ENCODE measurements at regions not wholly inside any gene's neighbourhood (a gene's known extent, or its start where the extent isn't known, plus 50 kb on each side); places are given as distances from the start of the nearest gene placed in this dataset.

- no peak for TF ChIP-seq ZNF318 (IDR thresholded peaks at IDR 0.05; ENCODE audit: borderline replicate concordance in 1 of 2, low read depth in 1 of 2)
- no peak for TF ChIP-seq EZH2 (IDR thresholded peaks at IDR 0.05; ENCODE audit: borderline replicate concordance, low read depth, low read length)
- TF ChIP-seq SMARCE1 (IDR thresholded peaks at IDR 0.05): no peak
- TF ChIP-seq SMARCB1 (IDR thresholded peaks at IDR 0.05; ENCODE audit: insufficient read length, low read depth): no peak
- TF ChIP-seq RNF219 (CRISPR knock-in tag; IDR thresholded peaks at IDR 0.05): no peak
- TF ChIP-seq XRCC5 (IDR thresholded peaks at IDR 0.05; ENCODE audit: low read depth, low read length): no peak
- TF ChIP-seq ZKSCAN8 (CRISPR knock-in tag; IDR thresholded peaks at IDR 0.05): no peak
- no peak for TF ChIP-seq E2F1 (CRISPR knock-in tag; IDR thresholded peaks at IDR 0.05)
- no peak for TF ChIP-seq PBX2 (CRISPR knock-in tag; IDR thresholded peaks at IDR 0.05; ENCODE audit: low read depth)
- no peak for TF ChIP-seq PBX2 (tag; conservative IDR thresholded peaks at IDR 0.05; ENCODE audit: low read depth)
- TF ChIP-seq FUS (optimal IDR thresholded peaks at IDR 0.05; ENCODE audit: low read depth, low read length): no peak
- no peak for TF ChIP-seq ZBTB34 (CRISPR knock-in tag; IDR thresholded peaks at IDR 0.05)
These were observed 857.4 kb upstream of the HTR2C start (continued) for GRCh38 chrX:113726466-113726865.

Measured in K562 (cell line).